ENCODE measurements at regions not wholly inside any gene's neighbourhood (a gene's known extent, or its start where the extent isn't known, plus 50 kb on each side); places are given as distances from the start of the nearest gene placed in this dataset.

DNA sequence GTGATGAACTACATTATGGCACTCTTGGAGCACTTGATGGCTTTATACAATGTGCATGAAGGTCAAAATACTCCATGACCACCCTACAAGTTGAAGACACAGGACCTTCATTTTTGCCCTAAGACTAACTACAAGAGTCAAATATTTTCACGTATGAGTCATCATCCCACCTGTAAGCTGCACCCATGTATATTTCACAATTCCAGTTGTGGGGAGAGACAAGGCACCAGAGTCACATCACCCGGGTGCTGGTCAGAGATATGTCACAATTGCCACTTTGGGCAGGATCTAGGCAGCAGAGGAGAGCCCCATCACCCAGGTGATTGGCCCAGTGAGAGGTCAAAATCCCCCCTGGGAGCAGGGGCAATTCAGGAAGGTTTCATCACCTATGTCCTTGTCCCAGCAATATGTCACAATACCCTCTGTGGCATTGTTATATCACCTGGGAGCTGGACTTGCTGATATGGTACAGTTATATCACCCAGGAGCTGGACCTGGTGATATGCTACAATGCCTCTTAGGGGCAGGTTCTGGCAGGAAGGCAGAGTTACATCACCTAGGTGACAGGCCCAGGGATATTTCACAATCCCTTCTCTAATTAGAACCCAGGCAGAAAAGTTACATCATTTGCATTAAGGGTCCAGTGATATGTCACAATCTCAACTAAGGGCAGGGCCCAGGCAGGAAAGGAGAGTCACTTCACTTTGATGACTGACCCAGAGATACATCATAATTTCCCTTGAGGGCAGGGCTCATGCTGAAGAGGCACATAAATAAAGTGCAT lies 1839.2 kb downstream of the TP53TG3F start:
- H3K27ac ChIP-seq: no peak overlapping the region

DNA sequence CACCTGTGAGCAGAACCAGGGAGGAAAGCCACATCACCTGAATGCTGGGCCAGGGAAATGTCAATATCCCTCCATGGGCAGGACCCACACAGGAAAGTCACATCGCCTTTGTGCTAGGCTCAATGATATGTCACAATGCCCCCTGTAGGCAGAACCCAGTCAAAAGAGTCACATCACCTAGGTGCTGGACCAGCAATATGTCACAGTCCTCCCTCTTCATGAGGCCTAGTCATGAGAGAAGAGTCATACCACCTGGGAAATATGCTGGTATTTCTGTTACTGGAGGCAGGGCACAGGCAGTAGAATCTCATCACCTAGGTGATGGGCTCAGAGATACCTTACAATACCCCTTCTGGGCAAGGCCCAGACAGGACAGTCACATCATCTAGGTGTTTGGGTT lies 1843.4 kb downstream of the TP53TG3F start:
- Histone ChIP-seq H3K27me3 (no peaks in the 10 kb centered on the region), H3K36me3 (no peaks in the 10 kb centered on the region), H3K4me1 (no peaks in the 10 kb centered on the region), H3K4me3 (no peak overlapping the region), H3K9me3 (no peaks in the 10 kb centered on the region), H3K27ac (no peak overlapping the region)
- WGBS (ENCODE audit: insufficient coverage, low coverage, low lambda C conversion rate, missing lambda C conversion rate): 17% methylated on average over 1 of the region's 1 CpG
- ATAC-seq (no peak), DNase-seq (no peak)
- no peak for TF ChIP-seq POLR2A (IDR thresholded peaks at IDR 0.05)
- TF ChIP-seq, protein P1, sequence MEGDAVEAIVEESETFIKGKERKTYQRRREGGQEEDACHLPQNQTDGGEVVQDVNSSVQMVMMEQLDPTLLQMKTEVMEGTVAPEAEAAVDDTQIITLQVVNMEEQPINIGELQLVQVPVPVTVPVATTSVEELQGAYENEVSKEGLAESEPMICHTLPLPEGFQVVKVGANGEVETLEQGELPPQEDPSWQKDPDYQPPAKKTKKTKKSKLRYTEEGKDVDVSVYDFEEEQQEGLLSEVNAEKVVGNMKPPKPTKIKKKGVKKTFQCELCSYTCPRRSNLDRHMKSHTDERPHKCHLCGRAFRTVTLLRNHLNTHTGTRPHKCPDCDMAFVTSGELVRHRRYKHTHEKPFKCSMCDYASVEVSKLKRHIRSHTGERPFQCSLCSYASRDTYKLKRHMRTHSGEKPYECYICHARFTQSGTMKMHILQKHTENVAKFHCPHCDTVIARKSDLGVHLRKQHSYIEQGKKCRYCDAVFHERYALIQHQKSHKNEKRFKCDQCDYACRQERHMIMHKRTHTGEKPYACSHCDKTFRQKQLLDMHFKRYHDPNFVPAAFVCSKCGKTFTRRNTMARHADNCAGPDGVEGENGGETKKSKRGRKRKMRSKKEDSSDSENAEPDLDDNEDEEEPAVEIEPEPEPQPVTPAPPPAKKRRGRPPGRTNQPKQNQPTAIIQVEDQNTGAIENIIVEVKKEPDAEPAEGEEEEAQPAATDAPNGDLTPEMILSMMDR (IDR thresholded peaks at IDR 0.05): no peak
- intact Hi-C loops (cut with DNase I): no loop called here

More for the DNA sequence above, 1839.2 kb downstream of the TP53TG3F start:
- H3K27me3 ChIP-seq: no peaks in the 10 kb centered on the region
- no peak overlapping the region for H3K4me3 ChIP-seq
- H3K36me3 ChIP-seq: no peaks in the 10 kb centered on the region
- H3K9me3 ChIP-seq: no peaks in the 10 kb centered on the region
- 33% methylated on average over 1 of the region's 2 CpGs for WGBS (ENCODE audit: insufficient coverage, low coverage, low lambda C conversion rate, missing lambda C conversion rate)
- no peaks in the 10 kb centered on the region for H3K4me1 ChIP-seq
- intact Hi-C loops (cut with DNase I): no loop called here
- TF ChIP-seq, protein P1 (IDR thresholded peaks at IDR 0.05): no peak
- no peak for TF ChIP-seq POLR2A (IDR thresholded peaks at IDR 0.05)
- DNase-seq (no peak), ATAC-seq (no peak)

DNA sequence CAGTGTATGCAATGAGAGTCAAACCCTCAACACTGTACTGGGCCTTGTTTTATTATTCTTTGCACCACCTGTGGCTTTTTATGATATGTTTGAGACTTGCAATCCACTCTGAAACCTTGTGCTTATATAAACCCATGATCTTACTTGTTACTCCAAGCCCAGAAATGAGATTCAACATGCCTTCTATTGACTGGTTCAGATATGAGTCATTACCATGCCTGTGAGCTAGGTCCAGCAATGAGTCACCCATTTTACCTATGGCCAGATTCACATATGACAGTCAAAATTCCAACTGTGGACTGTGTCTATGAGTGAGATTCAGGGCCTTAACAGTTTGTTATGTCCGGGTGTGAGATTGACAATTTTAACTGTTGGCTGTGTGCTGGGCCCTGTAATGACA lies 1846.1 kb downstream of the TP53TG3F start:
- WGBS (ENCODE audit: insufficient coverage, low coverage, low lambda C conversion rate, missing lambda C conversion rate): 9% methylated on average over 1 of the region's 1 CpG
- Histone ChIP-seq H3K4me3 (no peak overlapping the region), H3K36me3 (no peaks in the 10 kb centered on the region), H3K27ac (no peak overlapping the region), H3K27me3 (no peaks in the 10 kb centered on the region), H3K9me3 (no peaks in the 10 kb centered on the region), H3K4me1 (no peaks in the 10 kb centered on the region)
- ATAC-seq (peak in 1 of 4 donors; percentile 14), DNase-seq (no peak)
- intact Hi-C loops (cut with DNase I): no loop called here
- TF ChIP-seq POLR2A (IDR thresholded peaks at IDR 0.05): no peak
- TF ChIP-seq, protein P1 (IDR thresholded peaks at IDR 0.05): no peak

DNA sequence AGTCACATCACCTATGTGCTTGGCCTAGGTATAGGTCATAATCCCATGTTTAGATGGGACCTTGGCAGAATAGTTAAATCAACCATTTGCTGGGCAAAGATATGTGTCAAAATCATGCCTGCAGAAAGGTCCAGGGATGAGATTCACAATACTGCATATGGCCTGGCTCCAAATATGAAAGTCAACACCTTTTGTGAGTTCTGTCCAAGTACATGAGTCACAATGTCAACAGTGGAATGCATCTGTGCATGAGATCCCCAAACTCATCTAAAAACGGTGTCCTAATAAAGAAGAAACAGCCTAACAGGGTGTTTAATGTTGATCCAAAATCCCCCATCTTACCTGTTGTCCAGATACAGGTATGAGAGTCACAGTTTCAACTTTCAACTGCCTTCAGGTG lies 1847.5 kb downstream of the TP53TG3F start:
- peak in 1 of 4 donors; percentile 66 for ATAC-seq
- no peak overlapping the region for H3K4me3 ChIP-seq

More for the DNA sequence above, 1847.5 kb downstream of the TP53TG3F start:
- intact Hi-C loops (cut with DNase I): no loop called here
- no peak for DNase-seq
- Histone ChIP-seq H3K36me3 (no peaks in the 10 kb centered on the region), H3K27ac (no peak overlapping the region), H3K27me3 (no peaks in the 10 kb centered on the region), H3K9me3 (no peaks in the 10 kb centered on the region), H3K4me1 (no peaks in the 10 kb centered on the region)
- no peak for TF ChIP-seq POLR2A (IDR thresholded peaks at IDR 0.05)
- TF ChIP-seq, protein P1 (IDR thresholded peaks at IDR 0.05): no peak
- WGBS (ENCODE audit: insufficient coverage, low coverage, low lambda C conversion rate, missing lambda C conversion rate): 0% methylated on average over 1 of the region's 1 CpG

Measured in right lobe of liver (tissue), 6 donors.